Endothelial cell of umbilical vein (primary cell): ENCODE measurements at regions not wholly inside any gene's neighbourhood (a gene's known extent, or its start where the extent isn't known, plus 50 kb on each side); places are given as distances from the start of the nearest gene placed in this dataset.

ENCODE experiments used
- BruUV-seq: library from RNA; stranded (reverse); fragments of 400-500 nt; replicated peaks from 2 replicates; lab custom pipeline; 2021; lab: Mats Ljungman, UMichigan
- CTCF ChIA-PET: fragments of 300-600, 350-600 bp; sonication (Branson Sonifier 250); formaldehyde crosslinking; loops from one replicate; lab custom pipeline; 2021; ENCODE audit warnings: antibody characterized with exemption, inconsistent platforms; lab: Charles Lee
- POLR2A ChIA-PET: fragments of 300-600, 350-600 bp; sonication (Branson Sonifier 250); formaldehyde crosslinking; loops from one replicate; lab custom pipeline; 2021; ENCODE audit warnings: antibody characterized with exemption, inconsistent platforms; lab: Charles Lee
- DNase-seq: peaks from one replicate; pipeline ENCODE4 v3.0.0-alpha.2; 2011; ENCODE audit warnings: low read depth, low spot score
- FAIRE-seq: peaks from 2 replicates; lab custom pipeline; 2011; peaks lifted over from hg19 to GRCh38; lab: Jason Lieb, UNC
- H2AFZ ChIP-seq: 2 replicates; pipeline ENCODE4 v1.6.0; 2012; ENCODE audit warnings: low read depth, low read length, control low read depth, inconsistent platforms
- H3K27ac ChIP-seq: 2 replicates; pipeline ENCODE4 v1.5.1; 2011; ENCODE audit warnings: low read depth, mild to moderate bottlenecking, control low read depth, low read length, moderate library complexity; ENCODE audit not compliant: insufficient read depth
- H3K27me3 ChIP-seq, 2 experiments: 2 replicates each; pipeline versions ENCODE4 v1.6.0 to v1.6.1; 2011; ENCODE audit warnings: low read length in 2 of 2, mixed read lengths in 1 of 2; ENCODE audit not compliant: control insufficient read depth in 2 of 2, insufficient read depth in 2 of 2
- H3K36me3 ChIP-seq, 2 experiments: 2 replicates in 1 of 2; 3 replicates in 1 of 2; pipeline ENCODE4 v1.5.1; 2011; ENCODE audit warnings: low read length in 2 of 2, mild to moderate bottlenecking in 1 of 2, moderate library complexity in 1 of 2; ENCODE audit not compliant: control insufficient read depth in 2 of 2, insufficient read depth in 2 of 2; ENCODE audit errors: extremely low read depth in 1 of 2
- H3K4me1 ChIP-seq: 3 replicates; pipeline ENCODE4 v1.5.1; 2011; ENCODE audit warnings: mild to moderate bottlenecking, low read length; ENCODE audit not compliant: control insufficient read depth, insufficient read depth; ENCODE audit errors: extremely low read depth
- H3K4me2 ChIP-seq: 2 replicates; pipeline ENCODE4 v1.6.1; 2011; ENCODE audit warnings: low read length, control low read depth, mixed read lengths; ENCODE audit not compliant: insufficient read depth
- H3K4me3 ChIP-seq, 3 experiments: fragments of 200-600 bp in 1 of 3; sonication (generic), shearing (Covaris generic) in 1 of 3; replicated peaks in 1 of 3; 2 replicates each; pipeline ENCODE4 v1.5.1; 2011 to 2016; ENCODE audit warnings: control low read depth in 3 of 3, low read length in 3 of 3, mild to moderate bottlenecking in 2 of 3, inconsistent platforms in 1 of 3, low read depth in 1 of 3, moderate library complexity in 1 of 3; ENCODE audit not compliant: insufficient read depth in 1 of 3
- H3K79me2 ChIP-seq: 2 replicates; pipeline ENCODE4 v1.6.0; 2012; ENCODE audit warnings: low read length, inconsistent platforms; ENCODE audit not compliant: control insufficient read depth, insufficient read depth
- H3K9ac ChIP-seq: replicated peaks from 2 replicates; pipeline ENCODE3; 2011; ENCODE audit warnings: low read length, control low read depth; ENCODE audit not compliant: insufficient read depth; ENCODE audit errors: extremely low read depth
- H3K9me1 ChIP-seq: replicated peaks from 3 replicates; pipeline ENCODE4 v1.6.0; 2011; ENCODE audit warnings: mild to moderate bottlenecking, low read length; ENCODE audit not compliant: control insufficient read depth, insufficient read depth; ENCODE audit errors: extremely low read depth
- H3K9me3 ChIP-seq: replicated peaks from 2 replicates; pipeline ENCODE4 v1.5.1; 2012; ENCODE audit warnings: low read length, inconsistent platforms; ENCODE audit not compliant: control insufficient read depth, insufficient read depth
- H4K20me1 ChIP-seq: replicated peaks from 2 replicates; pipeline ENCODE3; 2011; ENCODE audit warnings: mild to moderate bottlenecking, low read length; ENCODE audit not compliant: control insufficient read depth, insufficient read depth; ENCODE audit errors: extremely low read depth
- CTCF ChIP-seq, 2 donors: IDR thresholded peaks; 1 replicate in 1 of 2; 2 replicates in 1 of 2; pipeline ENCODE4 v1.5.1; 2011; ENCODE audit warnings: low read length in 2 of 2, mild to moderate bottlenecking in 2 of 2, moderate library complexity in 2 of 2, control low read depth in 1 of 2, inconsistent platforms in 1 of 2, low read depth in 1 of 2; ENCODE audit not compliant: insufficient read depth in 1 of 2; ENCODE audit errors: extremely low read depth in 1 of 2
- EZH2 ChIP-seq: IDR thresholded peaks from 2 replicates; pipeline ENCODE4 v1.6.1; 2012; ENCODE audit warnings: borderline replicate concordance, low read depth, mild to moderate bottlenecking, moderate library complexity, low read length, inconsistent platforms; ENCODE audit not compliant: severe bottlenecking
- FOS ChIP-seq: IDR thresholded peaks from 2 replicates; pipeline ENCODE4 v1.6.1; 2011; ENCODE audit warnings: mild to moderate bottlenecking, low read length, moderate library complexity, borderline replicate concordance; ENCODE audit not compliant: insufficient read depth
- GATA2 ChIP-seq: IDR thresholded peaks from 2 replicates; pipeline ENCODE4 v1.7.0; 2011; ENCODE audit warnings: low read depth, mild to moderate bottlenecking, moderate library complexity, mixed read lengths, low read length; ENCODE audit not compliant: insufficient read length, insufficient read depth
- JUN ChIP-seq: IDR thresholded peaks from 2 replicates; pipeline ENCODE4 v1.6.1; 2011; ENCODE audit warnings: borderline replicate concordance, low read depth; ENCODE audit not compliant: insufficient read length, insufficient read depth
- MAX ChIP-seq: IDR thresholded peaks from 2 replicates; pipeline ENCODE4 v1.6.1; 2011; ENCODE audit not compliant: insufficient read depth, insufficient read length
- MYC ChIP-seq: IDR thresholded peaks from one replicate; pipeline ENCODE4 v1.6.1; 2011; ENCODE audit warnings: mild to moderate bottlenecking, low read depth, low read length
- POLR2A ChIP-seq: IDR thresholded peaks from 2 replicates; pipeline ENCODE4 v1.6.1; 2012; ENCODE audit warnings: low read depth, mild to moderate bottlenecking, control low read depth, low read length
- POLR2AphosphoS5 ChIP-seq: IDR thresholded peaks from 2 replicates; pipeline ENCODE4 v1.6.1; 2012; ENCODE audit warnings: low read depth, mild to moderate bottlenecking, control low read depth, low read length, moderate library complexity; ENCODE audit not compliant: insufficient read depth
- dilution Hi-C: fragments of 300-500 bp; cut with MboI; formaldehyde crosslinking; loops from one replicate; pipeline ENCODE4 v1.15.0; 2019; ENCODE audit warnings: low sequenced_read_pairs; ENCODE audit not compliant: extremely low pct_ligation_motif_present
- intact Hi-C: fragments of 100-400 bp; cut with micrococcal nuclease; formaldehyde crosslinking; loops from one replicate; pipeline ENCODE4 v1.10.0; 2022

- H3K79me2 ChIP-seq, result no peaks in the 10 kb centered on the region
- ChIA-PET POLR2A (no interaction called here), CTCF (interaction anchor here (1.0 to 1.3 kb wide), 2 partner anchors 57 to 110 kb away, joined by 3 to 5 read pairs; no protein-coding TSS in a partner anchor)
- H3K36me3 ChIP-seq, result no peaks in the 10 kb centered on the region
- intact Hi-C loops (no loop called here), dilution Hi-C loops (no loop called here)
- no peak overlapping the region for H2AFZ ChIP-seq
- FAIRE-seq (no peak), DNase-seq (no peak)
- no peak overlapping the region for H3K9ac ChIP-seq
- no peaks in the 10 kb centered on the region for H3K9me1 ChIP-seq
- H3K27ac ChIP-seq, result no peak overlapping the region
- BruUV-seq, result no TSS peak
- H3K9me3 ChIP-seq, result no peaks in the 10 kb centered on the region
- H3K4me2 ChIP-seq, result no peak overlapping the region
- no peaks in the 10 kb centered on the region for H4K20me1 ChIP-seq
- H3K27me3 ChIP-seq, result peaks cover 0 to 4% of the 10 kb centered on the region in 2 experiments
- no peaks in the 10 kb centered on the region for H3K4me1 ChIP-seq
- no peak overlapping the region for H3K4me3 ChIP-seq
- TF ChIP-seq EZH2, result no peak
- TF ChIP-seq POLR2A, result no peak
- no peak for TF ChIP-seq FOS
- no peak for TF ChIP-seq MAX
- no peak for TF ChIP-seq JUN
- TF ChIP-seq POLR2AphosphoS5, result no peak
- no peak for TF ChIP-seq GATA2
- no peak for TF ChIP-seq CTCF (IDR thresholded peaks at IDR 0.05; ENCODE audit: extremely low read depth in 1 of 2, insufficient read depth in 1 of 2, low read depth in 1 of 2, low read length in 2 of 2)
- no peak for TF ChIP-seq MYC
Measured at GRCh38 chr3:28859897-28860296, 421.0 kb upstream of the RBMS3 start.
